Uterus (tissue), 2 donors: ENCODE measurements at regions not wholly inside any gene's neighbourhood (a gene's known extent, or its start where the extent isn't known, plus 50 kb on each side); places are given as distances from the start of the nearest gene placed in this dataset.
"Not testable (repeated sequence)": the region's sequence is repeated elsewhere in the genome, so short reads cannot be mapped to it uniquely, and the experiment has no call there.

Experiments used
- POLR2A ChIP-seq, 2 donors: fragments of 450-650 bp; IDR thresholded peaks; one replicate each; pipeline ENCODE4 v1.6.1; 2016; ENCODE audit warnings: antibody characterized with exemption in 2 of 2, mild to moderate bottlenecking in 1 of 2, moderate library complexity in 1 of 2
- TF ChIP-seq, protein P1 (sequence below), 4 experiments: fragments of 200-600 bp in 2 of 4; fragments of 450-650 bp in 2 of 4; sonication (generic) in 2 of 4; IDR thresholded peaks; one replicate each; pipeline ENCODE4 v1.5.1; 2016 to 2019; ENCODE audit warnings: antibody characterized with exemption in 4 of 4, mild to moderate bottlenecking in 2 of 4, moderate library complexity in 1 of 4

DNA sequence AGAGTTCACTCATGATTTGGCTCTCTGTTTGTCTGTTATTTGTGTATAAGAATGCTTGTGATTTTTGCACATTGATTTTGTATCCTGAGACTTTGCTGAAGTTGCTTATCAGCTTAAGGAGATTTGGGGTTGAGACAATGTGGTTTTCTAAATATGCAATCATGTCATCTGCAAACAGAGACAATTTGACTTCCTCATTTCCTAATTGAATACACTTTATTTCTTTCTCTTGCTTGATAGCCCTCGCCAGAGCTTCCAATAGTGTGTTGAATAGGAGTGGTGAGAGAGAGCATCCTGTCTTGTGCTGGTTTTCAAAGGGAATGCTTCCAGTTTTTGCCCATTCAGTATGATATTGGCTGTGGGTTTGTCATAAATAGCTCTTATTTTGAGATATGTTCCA is 727.8 kb upstream of the HS6ST1 start:
- TF ChIP-seq, protein P1, sequence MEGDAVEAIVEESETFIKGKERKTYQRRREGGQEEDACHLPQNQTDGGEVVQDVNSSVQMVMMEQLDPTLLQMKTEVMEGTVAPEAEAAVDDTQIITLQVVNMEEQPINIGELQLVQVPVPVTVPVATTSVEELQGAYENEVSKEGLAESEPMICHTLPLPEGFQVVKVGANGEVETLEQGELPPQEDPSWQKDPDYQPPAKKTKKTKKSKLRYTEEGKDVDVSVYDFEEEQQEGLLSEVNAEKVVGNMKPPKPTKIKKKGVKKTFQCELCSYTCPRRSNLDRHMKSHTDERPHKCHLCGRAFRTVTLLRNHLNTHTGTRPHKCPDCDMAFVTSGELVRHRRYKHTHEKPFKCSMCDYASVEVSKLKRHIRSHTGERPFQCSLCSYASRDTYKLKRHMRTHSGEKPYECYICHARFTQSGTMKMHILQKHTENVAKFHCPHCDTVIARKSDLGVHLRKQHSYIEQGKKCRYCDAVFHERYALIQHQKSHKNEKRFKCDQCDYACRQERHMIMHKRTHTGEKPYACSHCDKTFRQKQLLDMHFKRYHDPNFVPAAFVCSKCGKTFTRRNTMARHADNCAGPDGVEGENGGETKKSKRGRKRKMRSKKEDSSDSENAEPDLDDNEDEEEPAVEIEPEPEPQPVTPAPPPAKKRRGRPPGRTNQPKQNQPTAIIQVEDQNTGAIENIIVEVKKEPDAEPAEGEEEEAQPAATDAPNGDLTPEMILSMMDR (IDR thresholded peaks at IDR 0.05): not testable (repeated sequence)
- TF ChIP-seq POLR2A (IDR thresholded peaks at IDR 0.05): not testable (repeated sequence)
